RWPE1 (cell line): ENCODE measurements at regions not wholly inside any gene's neighbourhood (a gene's known extent, or its start where the extent isn't known, plus 50 kb on each side); places are given as distances from the start of the nearest gene placed in this dataset.

ENCODE experiments used
- CTCF ChIA-PET: fragments of 350-600 bp; sonication (Branson Sonifier 250); formaldehyde crosslinking; extraction: SDS; loops from one replicate; lab custom pipeline; 2021; lab: Yijun Ruan, JAX
- POLR2A ChIA-PET: fragments of 400-600 bp; formaldehyde crosslinking; extraction: SDS; loops from one replicate; lab custom pipeline; 2020; ENCODE audit warnings: antibody characterized with exemption; ENCODE audit not compliant: low non-redundant PET; lab: Yijun Ruan, JAX
- DNase-seq: peaks from one replicate; pipeline ENCODE4 v3.0.0; 2012; ENCODE audit warnings: low spot score
- H3K27ac ChIP-seq: fragments of 450-650 bp; 2 replicates; pipeline ENCODE4 v1.5.1; 2017
- TF ChIP-seq, protein P1 (sequence below): fragments of 450-650 bp; conservative IDR thresholded peaks from 2 replicates; pipeline ENCODE4 v1.5.1; 2017; ENCODE audit warnings: low read depth, mild to moderate bottlenecking

- TF ChIP-seq, protein P1, sequence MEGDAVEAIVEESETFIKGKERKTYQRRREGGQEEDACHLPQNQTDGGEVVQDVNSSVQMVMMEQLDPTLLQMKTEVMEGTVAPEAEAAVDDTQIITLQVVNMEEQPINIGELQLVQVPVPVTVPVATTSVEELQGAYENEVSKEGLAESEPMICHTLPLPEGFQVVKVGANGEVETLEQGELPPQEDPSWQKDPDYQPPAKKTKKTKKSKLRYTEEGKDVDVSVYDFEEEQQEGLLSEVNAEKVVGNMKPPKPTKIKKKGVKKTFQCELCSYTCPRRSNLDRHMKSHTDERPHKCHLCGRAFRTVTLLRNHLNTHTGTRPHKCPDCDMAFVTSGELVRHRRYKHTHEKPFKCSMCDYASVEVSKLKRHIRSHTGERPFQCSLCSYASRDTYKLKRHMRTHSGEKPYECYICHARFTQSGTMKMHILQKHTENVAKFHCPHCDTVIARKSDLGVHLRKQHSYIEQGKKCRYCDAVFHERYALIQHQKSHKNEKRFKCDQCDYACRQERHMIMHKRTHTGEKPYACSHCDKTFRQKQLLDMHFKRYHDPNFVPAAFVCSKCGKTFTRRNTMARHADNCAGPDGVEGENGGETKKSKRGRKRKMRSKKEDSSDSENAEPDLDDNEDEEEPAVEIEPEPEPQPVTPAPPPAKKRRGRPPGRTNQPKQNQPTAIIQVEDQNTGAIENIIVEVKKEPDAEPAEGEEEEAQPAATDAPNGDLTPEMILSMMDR, result no peak
- POLR2A ChIA-PET, result no interaction called here
- CTCF ChIA-PET, result interaction anchor here (0.6 to 0.7 kb wide), 3 partner anchors 91 to 1021 kb away, joined by 3 read pairs; no protein-coding TSS in a partner anchor
- H3K27ac ChIP-seq, result no peak overlapping the region
- no peak for DNase-seq
Observed at GRCh38 chr5:158080112-158080511, 221.2 kb upstream of the CLINT1 start.

GRCh38 chr5:158079097-158079496 lies 220.2 kb upstream of the CLINT1 start:
- ChIA-PET POLR2A (no interaction called here), CTCF (no interaction called here)
- no peak overlapping the region for H3K27ac ChIP-seq
- TF ChIP-seq, protein P1, result no peak
- DNase-seq, result no peak

DNA sequence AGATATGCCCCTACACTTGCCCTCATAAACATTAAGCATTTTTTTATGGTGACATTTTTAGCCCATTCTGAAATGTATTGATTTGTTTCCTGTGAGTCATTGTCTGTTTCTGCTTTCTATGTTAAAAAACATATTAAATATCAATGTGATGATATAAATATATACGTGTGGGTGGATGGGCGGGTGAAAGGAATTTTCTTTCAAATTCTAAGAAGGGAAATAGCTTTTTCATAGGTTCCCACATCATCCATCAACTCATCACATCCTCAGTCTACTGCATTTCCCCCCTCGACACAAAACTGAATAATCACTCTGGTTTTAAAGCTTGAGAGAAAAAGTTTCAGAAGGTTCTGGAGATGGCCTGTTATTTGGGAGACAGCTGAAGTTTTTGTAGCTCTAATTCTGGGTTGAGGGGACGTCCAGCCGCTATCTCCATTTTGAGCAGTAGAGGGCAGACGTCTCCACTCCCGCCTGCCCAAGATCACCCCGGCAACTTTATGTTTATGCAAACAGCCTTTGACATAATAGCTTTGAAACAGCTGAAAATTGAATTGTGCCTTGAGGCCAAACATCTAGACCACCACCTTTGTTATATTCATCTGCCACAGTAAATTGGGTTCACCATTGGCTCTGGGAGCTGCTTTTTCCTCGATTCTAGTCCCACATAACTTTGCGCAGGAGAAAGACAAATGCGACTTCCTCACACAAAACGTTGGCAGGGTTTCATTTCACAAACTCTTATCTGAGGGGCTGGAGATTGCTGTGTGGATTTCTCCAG lies 216.2 kb upstream of the CLINT1 start:
- ChIA-PET POLR2A (no interaction called here), CTCF (interaction anchor here (0.5 to 1.5 kb wide), 47 partner anchors 8 to 1317 kb away, joined by 3 to 26 read pairs (median 3); no protein-coding TSS in a partner anchor)
- H3K27ac ChIP-seq, result no peak overlapping the region
- TF ChIP-seq, protein P1, result peak; percentile 94
- peak; percentile 83 for DNase-seq

DNA sequence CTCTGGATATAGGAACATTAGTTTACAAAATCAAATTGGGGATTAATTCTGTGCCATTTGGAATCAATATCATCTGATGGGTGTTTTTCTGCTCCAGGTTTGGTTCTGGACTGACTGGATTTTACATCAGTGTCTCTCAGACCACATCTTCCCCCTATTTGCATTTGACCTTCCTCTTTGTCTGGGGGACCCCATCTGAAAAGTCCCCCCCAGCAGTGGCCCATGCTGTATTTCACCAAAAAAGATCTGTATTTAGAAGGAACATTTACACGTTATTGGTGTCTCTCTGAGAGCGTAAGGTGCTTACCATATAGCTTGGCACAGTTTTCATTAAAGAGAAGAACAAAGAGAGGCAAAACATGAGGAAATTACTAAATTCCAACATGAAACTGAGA lies 215.6 kb upstream of the CLINT1 start:
- ChIA-PET POLR2A (no interaction called here), CTCF (interaction anchor here (0.5 to 1.5 kb wide), 37 partner anchors 8 to 1058 kb away, joined by 3 to 26 read pairs (median 3); no protein-coding TSS in a partner anchor)
- TF ChIP-seq, protein P1, result no peak
- no peak overlapping the region for H3K27ac ChIP-seq
- no peak for DNase-seq

GRCh38 chr5:158070859-158071258 lies 211.9 kb upstream of the CLINT1 start:
- no peak overlapping the region for H3K27ac ChIP-seq
- DNase-seq, result no peak
- ChIA-PET CTCF (interaction anchor here (0.6 kb wide), 1 partner anchor 623 kb away, joined by 5 read pairs; no protein-coding TSS in a partner anchor), POLR2A (interaction anchor here (0.6 kb wide), 1 partner anchor 18 kb away, joined by 4 read pairs; no protein-coding TSS in a partner anchor)
- TF ChIP-seq, protein P1, result no peak

DNA sequence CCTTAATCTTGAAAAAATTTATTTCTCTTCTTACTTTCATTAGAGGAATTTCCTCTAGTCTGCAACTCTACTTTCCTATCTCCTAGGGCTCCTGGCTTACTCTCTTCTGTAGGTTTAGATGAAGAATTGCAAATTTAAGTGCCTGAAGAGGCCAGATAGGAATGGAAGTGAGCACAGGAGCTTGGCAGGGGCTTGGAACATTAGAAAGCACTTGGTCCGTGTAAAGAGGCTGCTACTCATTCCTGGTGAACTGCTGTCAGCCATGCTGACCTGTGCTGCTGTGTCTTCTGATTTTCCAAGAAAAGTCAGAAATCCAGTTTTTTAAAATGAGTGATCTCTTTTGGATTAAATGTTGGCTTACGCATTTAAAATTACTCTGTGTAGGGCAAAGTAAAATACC lies 210.9 kb upstream of the CLINT1 start:
- CTCF ChIA-PET, result interaction anchor here (0.5 to 0.7 kb wide), 3 partner anchors 57 to 250 kb away, joined by 3 to 5 read pairs (median 3); no protein-coding TSS in a partner anchor
- H3K27ac ChIP-seq, result no peak overlapping the region

More for the DNA sequence above, 210.9 kb upstream of the CLINT1 start:
- TF ChIP-seq, protein P1, result no peak
- no peak for DNase-seq
- POLR2A ChIA-PET, result no interaction called here
